Caco-2 (cell line): ENCODE measurements at regions not wholly inside any gene's neighbourhood (a gene's known extent, or its start where the extent isn't known, plus 50 kb on each side); places are given as distances from the start of the nearest gene placed in this dataset.

ENCODE experiments used
- BruUV-seq: library from RNA; stranded (reverse); fragments of 400-500 nt; replicated peaks from 2 replicates; lab custom pipeline; 2021; lab: Mats Ljungman, UMichigan
- CTCF ChIA-PET: fragments of 300-600 bp; sonication (Branson Sonifier 250); formaldehyde crosslinking; loops from one replicate; lab custom pipeline; 2022; ENCODE audit warnings: antibody characterized with exemption; lab: Charles Lee
- POLR2A ChIA-PET: fragments of 300-600 bp; sonication (Branson Sonifier 250); formaldehyde crosslinking; loops from one replicate; lab custom pipeline; 2022; ENCODE audit warnings: antibody characterized with exemption; lab: Charles Lee
- DNase-seq, 2 experiments: peaks; one replicate each; pipeline versions ENCODE4 v3.0.0 to v3.0.0-alpha.2; 2020 to 2022
- H3K27me3 ChIP-seq: replicated peaks from 2 replicates; pipeline ENCODE4 v1.6.0; 2011; ENCODE audit warnings: low read length; ENCODE audit not compliant: control insufficient read depth, insufficient read depth
- H3K36me3 ChIP-seq: 2 replicates; pipeline ENCODE4 v1.5.1; 2011; ENCODE audit warnings: low read length; ENCODE audit not compliant: control insufficient read depth, insufficient read depth
- H3K4me1 ChIP-seq: fragments of 250-450 bp; sonication (Bioruptor Pico); 2 replicates; pipeline ENCODE4 v1.5.1; 2020; ENCODE audit warnings: mild to moderate bottlenecking
- H3K4me3 ChIP-seq: 2 replicates; pipeline ENCODE4 v1.5.1; 2011; ENCODE audit warnings: low read depth, mild to moderate bottlenecking, control low read depth, low read length
- H3K9me3 ChIP-seq: fragments of 250-450 bp; sonication (Bioruptor Pico); 2 replicates; pipeline ENCODE4 v1.5.1; 2020; ENCODE audit warnings: mild to moderate bottlenecking, moderate library complexity
- H3K27ac Mint-ChIP-seq: one replicate; pipeline ENCODE4 v1.8.0; 2022; ENCODE audit warnings: mixed read lengths; ENCODE audit not compliant: unreplicated experiment
- H3K27me3 Mint-ChIP-seq: one replicate; pipeline ENCODE4 v1.8.0; 2022; ENCODE audit warnings: mixed read lengths; ENCODE audit not compliant: insufficient read depth, unreplicated experiment
- H3K36me3 Mint-ChIP-seq: one replicate; pipeline ENCODE4 v1.8.0; 2022; ENCODE audit warnings: mild to moderate bottlenecking, mixed read lengths; ENCODE audit not compliant: insufficient read depth, unreplicated experiment
- H3K4me1 Mint-ChIP-seq: one replicate; pipeline ENCODE4 v1.8.0; 2022; ENCODE audit warnings: low read depth, mixed read lengths; ENCODE audit not compliant: unreplicated experiment
- H3K4me3 Mint-ChIP-seq: one replicate; pipeline ENCODE4 v1.8.0; 2022; ENCODE audit warnings: mild to moderate bottlenecking, moderate library complexity, mixed read lengths; ENCODE audit not compliant: unreplicated experiment
- H3K9me3 Mint-ChIP-seq: one replicate; pipeline ENCODE4 v1.8.0; 2022; ENCODE audit warnings: mixed read lengths; ENCODE audit not compliant: unreplicated experiment
- CTCF ChIP-seq, 2 experiments: fragments of 200-600 bp in 1 of 2; IDR thresholded peaks; 1 replicate in 1 of 2; 2 replicates in 1 of 2; pipeline versions ENCODE4 v1.5.1 to v1.8.0; 2011 to 2022; ENCODE audit warnings: antibody characterized with exemption in 1 of 2, control low read depth in 1 of 2, inconsistent platforms in 1 of 2, low read depth in 1 of 2, low read length in 1 of 2, mild to moderate bottlenecking in 1 of 2, moderate library complexity in 1 of 2; ENCODE audit not compliant: insufficient read depth in 1 of 2, severe bottlenecking in 1 of 2, unreplicated experiment in 1 of 2
- intact Hi-C: fragments of 100-400 bp; cut with micrococcal nuclease; formaldehyde crosslinking; loops from one replicate; pipeline ENCODE4 v1.10.0; 2022; ENCODE audit not compliant: unreplicated experiment

- Histone ChIP-seq H3K36me3 (no peaks in the 10 kb centered on the region), H3K4me1 (no peaks in the 10 kb centered on the region), H3K9me3 (no peaks in the 10 kb centered on the region), H3K27me3 (no peaks in the 10 kb centered on the region), H3K4me3 (no peak overlapping the region)
- intact Hi-C loops, result no loop called here
- Mint-ChIP-seq H3K36me3 (no peaks in the 10 kb centered on the region), H3K4me3 (no peak overlapping the region), H3K4me1 (no peaks in the 10 kb centered on the region), H3K9me3 (no peaks in the 10 kb centered on the region), H3K27me3 (no peaks in the 10 kb centered on the region), H3K27ac (no peak overlapping the region)
- DNase-seq, result no peak
- no peak for TF ChIP-seq CTCF (IDR thresholded peaks at IDR 0.05; ENCODE audit: insufficient read depth in 1 of 2, low read depth in 1 of 2, low read length in 1 of 2, severe bottlenecking in 1 of 2, unreplicated experiment in 1 of 2)
- BruUV-seq, result no TSS peak
- CTCF ChIA-PET, result no interaction called here
- POLR2A ChIA-PET, result no interaction called here
These were observed 190.7 kb upstream of the TAS2R1 start for GRCh38 chr5:9820691-9821449.

GRCh38 chr5:9818340-9818845, 188.2 kb upstream of the TAS2R1 start:
- BruUV-seq, result no TSS peak
- no peaks in the 10 kb centered on the region for H3K36me3 ChIP-seq
- no peak overlapping the region for H3K27ac Mint-ChIP-seq
- no peaks in the 10 kb centered on the region for H3K36me3 Mint-ChIP-seq
- no peak for TF ChIP-seq CTCF (IDR thresholded peaks at IDR 0.05; ENCODE audit: insufficient read depth in 1 of 2, low read depth in 1 of 2, low read length in 1 of 2, severe bottlenecking in 1 of 2, unreplicated experiment in 1 of 2)
- H3K4me1 Mint-ChIP-seq, result no peaks in the 10 kb centered on the region
- no peak overlapping the region for H3K4me3 Mint-ChIP-seq
- no peaks in the 10 kb centered on the region for H3K27me3 ChIP-seq
- H3K9me3 ChIP-seq, result no peaks in the 10 kb centered on the region
- H3K4me1 ChIP-seq, result no peaks in the 10 kb centered on the region
- intact Hi-C loops, result no loop called here
- ChIA-PET CTCF (no interaction called here), POLR2A (no interaction called here)
- DNase-seq, result no peak
- H3K4me3 ChIP-seq, result no peak overlapping the region
- H3K27me3 Mint-ChIP-seq, result no peaks in the 10 kb centered on the region
- H3K9me3 Mint-ChIP-seq, result no peaks in the 10 kb centered on the region

GRCh38 chr5:9817819-9818218, 187.7 kb upstream of the TAS2R1 start:
- intact Hi-C loops, result no loop called here
- CTCF ChIA-PET, result no interaction called here
- no peak for TF ChIP-seq CTCF (IDR thresholded peaks at IDR 0.05; ENCODE audit: insufficient read depth in 1 of 2, low read depth in 1 of 2, low read length in 1 of 2, severe bottlenecking in 1 of 2, unreplicated experiment in 1 of 2)

More at GRCh38 chr5:9817819-9818218, 187.7 kb upstream of the TAS2R1 start:
- H3K9me3 Mint-ChIP-seq, result no peaks in the 10 kb centered on the region
- H3K27me3 ChIP-seq, result no peaks in the 10 kb centered on the region
- BruUV-seq, result no TSS peak
- no peaks in the 10 kb centered on the region for H3K36me3 ChIP-seq
- no peak overlapping the region for H3K27ac Mint-ChIP-seq
- DNase-seq, result no peak
- H3K27me3 Mint-ChIP-seq, result no peaks in the 10 kb centered on the region
- H3K9me3 ChIP-seq, result no peaks in the 10 kb centered on the region
- no peak overlapping the region for H3K4me3 ChIP-seq
- H3K36me3 Mint-ChIP-seq, result no peaks in the 10 kb centered on the region
- no peaks in the 10 kb centered on the region for H3K4me1 ChIP-seq
- POLR2A ChIA-PET, result no interaction called here
- H3K4me3 Mint-ChIP-seq, result no peak overlapping the region
- H3K4me1 Mint-ChIP-seq, result no peaks in the 10 kb centered on the region
